ENCODE measurements at regions not wholly inside any gene's neighbourhood (a gene's known extent, or its start where the extent isn't known, plus 50 kb on each side); places are given as distances from the start of the nearest gene placed in this dataset.

DNA sequence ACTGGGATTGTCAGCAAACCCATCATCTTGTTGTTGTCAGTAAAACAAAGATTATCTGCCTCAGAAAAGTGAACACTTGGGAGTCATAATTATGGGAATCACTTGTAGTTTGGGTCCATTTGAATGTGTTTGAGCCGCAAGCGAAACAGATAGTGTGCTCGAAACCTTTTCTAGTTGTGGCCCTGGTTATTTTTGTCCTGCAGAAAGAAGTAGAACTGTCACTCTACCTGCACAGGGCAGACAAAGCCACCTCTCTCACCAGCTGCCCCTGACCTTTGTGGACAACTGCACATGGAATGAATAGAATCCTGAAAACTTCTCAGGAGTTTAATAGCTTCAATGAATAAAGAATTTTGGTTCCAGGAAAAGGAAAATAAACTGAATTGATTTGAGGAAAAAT lies 156.1 kb upstream of the CHD6 start:
- TF ChIP-seq POLR2A (IDR thresholded peaks at IDR 0.05; ENCODE audit: low read depth, low read length) (no peak), POLR2AphosphoS5 (IDR thresholded peaks at IDR 0.05; ENCODE audit: low read depth, low read length) (no peak), TAF1 (IDR thresholded peaks at IDR 0.05; ENCODE audit: borderline replicate concordance, low read depth, low read length) (no peak)
